Activated effector memory CD4-positive, alpha-beta T cell treated with anti-CD3 and anti-CD28 coated beads, Interleukin-2, amount 50 U/mL, for 16 hours (primary cell): ENCODE measurements at regions not wholly inside any gene's neighbourhood (a gene's known extent, or its start where the extent isn't known, plus 50 kb on each side); places are given as distances from the start of the nearest gene placed in this dataset.
"Not testable (repeated sequence)": the region's sequence is repeated elsewhere in the genome, so short reads cannot be mapped to it uniquely, and the experiment has no call there.

ENCODE experiments used
- DNase-seq: peaks from one replicate; pipeline ENCODE4 v3.0.0-alpha.2; 2020

GRCh38 chr2:43068631-43069517 is 157.5 kb downstream of the ZFP36L2 start:
- DNase-seq = peak; percentile 14

- DNase-seq = peak; percentile 56
Observed at GRCh38 chr2:43068041-43068533, 158.3 kb downstream of the ZFP36L2 start.

- peak; percentile 36 for DNase-seq
Observed at GRCh38 chr2:43067254-43068040, 159.0 kb downstream of the ZFP36L2 start.

DNA sequence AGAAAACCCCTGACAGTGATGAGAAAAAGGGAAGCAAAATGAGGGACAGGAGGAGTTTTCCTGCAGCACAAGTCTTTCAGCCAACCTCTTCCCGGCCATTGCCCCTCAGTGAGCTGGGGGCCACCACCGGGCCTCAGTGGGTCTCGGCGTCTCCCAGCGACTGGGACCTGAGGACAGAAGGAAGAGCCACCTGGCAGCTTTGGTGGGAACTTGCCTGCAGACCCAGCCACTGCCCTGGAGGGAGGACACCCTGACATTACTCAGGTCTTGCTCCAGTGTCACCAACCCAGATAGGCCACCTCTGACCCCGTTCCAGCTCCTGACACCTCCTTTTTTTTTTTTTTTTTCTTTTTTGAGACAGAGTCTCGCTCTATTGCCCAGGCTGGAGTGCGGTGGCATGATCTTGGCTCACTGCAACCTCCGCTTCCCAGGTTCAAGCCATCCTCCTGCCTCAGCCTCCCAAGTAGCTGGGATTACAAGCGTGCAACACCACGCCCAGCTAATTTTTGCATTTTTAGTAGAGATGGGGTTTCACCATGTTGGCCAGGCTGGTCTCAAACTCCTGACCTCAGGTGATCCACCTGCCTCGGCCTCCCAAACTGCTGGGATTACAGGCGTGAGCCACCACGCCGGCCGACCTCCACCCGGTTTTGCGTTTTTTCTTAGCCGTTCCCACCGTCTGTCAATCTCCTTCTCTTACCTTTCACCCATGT is 159.7 kb downstream of the ZFP36L2 start:
- peak; percentile 10 for DNase-seq

GRCh38 chr2:43065871-43066270 is 160.5 kb downstream of the ZFP36L2 start:
- DNase-seq = peak; percentile 43

DNA sequence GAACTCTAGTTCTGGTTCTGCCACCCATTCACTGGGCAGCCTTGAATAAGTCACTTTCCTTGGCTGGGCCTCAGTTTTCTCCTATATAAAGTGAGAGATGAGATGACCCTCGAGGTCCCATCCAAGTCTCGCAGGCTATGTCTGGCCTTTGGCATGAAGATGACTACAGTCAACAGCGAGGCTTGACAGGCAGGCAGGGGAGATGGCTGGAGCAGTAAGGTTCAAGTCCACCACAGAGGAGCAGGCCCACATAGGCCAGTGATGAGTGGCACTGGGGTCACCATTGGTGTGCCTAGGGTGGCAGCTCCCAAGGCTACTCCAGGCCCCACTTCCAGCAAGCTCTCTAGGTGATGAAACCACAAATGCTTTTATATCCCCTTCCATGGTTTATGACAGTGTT is 161.4 kb downstream of the ZFP36L2 start:
- DNase-seq = no peak

DNA sequence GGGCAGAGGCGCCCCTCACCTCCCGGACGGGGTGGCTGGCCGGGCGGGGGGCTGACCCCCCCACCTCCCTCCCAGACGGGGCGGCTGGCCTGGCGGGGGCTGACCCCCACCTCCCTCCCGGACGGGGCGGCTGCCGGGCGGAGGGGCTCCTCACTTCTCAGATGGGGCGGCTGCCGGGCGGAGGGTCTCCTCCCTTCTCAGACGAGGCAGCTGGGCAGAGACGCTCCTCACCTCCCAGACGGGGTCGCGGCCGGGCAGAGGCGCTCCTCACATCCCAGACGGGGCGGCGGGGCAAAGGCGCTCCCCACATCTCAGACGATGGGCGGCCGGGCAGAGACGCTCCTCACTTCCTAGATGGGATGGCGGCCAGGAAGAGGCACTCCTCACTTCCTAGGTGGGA is 163.3 kb downstream of the ZFP36L2 start:
- not testable (repeated sequence) for DNase-seq

DNA sequence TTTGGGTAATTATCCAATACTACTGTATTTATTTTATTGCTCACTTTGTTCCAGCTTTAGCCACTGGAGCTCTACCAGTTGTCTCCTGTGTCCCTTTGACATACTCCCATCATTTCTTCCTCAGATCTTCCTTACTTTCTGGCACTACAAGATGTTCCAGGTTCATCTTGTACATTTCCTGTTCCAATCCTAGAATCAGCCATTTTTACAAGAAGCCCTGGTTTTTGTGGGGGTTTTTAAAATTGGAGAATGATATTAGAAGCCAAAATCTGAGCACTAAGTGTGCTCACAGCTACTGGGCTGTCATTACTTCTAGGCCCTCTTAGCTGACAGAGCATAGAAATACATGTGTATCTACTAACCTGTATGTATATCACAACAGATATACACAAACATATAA is 164.3 kb downstream of the ZFP36L2 start:
- DNase-seq = no peak

DNA sequence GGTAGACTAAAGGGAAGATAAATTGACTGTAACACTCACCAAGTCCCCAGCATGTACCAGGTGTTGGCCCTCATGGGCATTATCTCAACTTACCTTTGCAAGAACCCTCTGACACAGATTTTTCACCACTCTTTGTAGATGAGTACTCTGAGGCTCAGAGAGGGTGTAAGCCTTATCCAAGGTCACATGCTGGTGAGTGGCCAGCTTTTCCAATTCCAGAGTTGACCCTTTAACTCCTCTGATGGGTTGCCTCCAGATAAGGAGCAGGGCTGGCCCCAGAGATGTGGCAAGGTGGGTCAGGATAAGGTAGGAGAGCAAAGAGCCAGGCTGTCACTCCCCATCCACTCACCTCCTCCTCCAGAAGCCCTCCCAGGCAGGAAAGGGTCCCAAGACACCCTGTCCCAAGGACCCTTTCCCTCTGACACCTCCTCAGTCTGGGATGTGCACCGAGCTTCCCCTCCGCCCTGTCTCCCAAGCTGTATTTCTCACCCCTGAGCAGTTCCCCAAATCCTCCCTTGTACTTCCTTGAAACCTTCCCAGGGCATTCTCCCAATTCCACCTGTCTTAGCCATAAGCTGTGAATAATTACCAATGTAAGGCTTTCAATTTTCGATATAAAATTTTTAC is 165.9 kb downstream of the ZFP36L2 start:
- no peak for DNase-seq

GRCh38 chr2:43059183-43059897 is 167.1 kb downstream of the ZFP36L2 start:
- DNase-seq = peak; percentile 78

- no peak for DNase-seq
Observed at GRCh38 chr2:43058726-43059110, 167.7 kb downstream of the ZFP36L2 start.

DNA sequence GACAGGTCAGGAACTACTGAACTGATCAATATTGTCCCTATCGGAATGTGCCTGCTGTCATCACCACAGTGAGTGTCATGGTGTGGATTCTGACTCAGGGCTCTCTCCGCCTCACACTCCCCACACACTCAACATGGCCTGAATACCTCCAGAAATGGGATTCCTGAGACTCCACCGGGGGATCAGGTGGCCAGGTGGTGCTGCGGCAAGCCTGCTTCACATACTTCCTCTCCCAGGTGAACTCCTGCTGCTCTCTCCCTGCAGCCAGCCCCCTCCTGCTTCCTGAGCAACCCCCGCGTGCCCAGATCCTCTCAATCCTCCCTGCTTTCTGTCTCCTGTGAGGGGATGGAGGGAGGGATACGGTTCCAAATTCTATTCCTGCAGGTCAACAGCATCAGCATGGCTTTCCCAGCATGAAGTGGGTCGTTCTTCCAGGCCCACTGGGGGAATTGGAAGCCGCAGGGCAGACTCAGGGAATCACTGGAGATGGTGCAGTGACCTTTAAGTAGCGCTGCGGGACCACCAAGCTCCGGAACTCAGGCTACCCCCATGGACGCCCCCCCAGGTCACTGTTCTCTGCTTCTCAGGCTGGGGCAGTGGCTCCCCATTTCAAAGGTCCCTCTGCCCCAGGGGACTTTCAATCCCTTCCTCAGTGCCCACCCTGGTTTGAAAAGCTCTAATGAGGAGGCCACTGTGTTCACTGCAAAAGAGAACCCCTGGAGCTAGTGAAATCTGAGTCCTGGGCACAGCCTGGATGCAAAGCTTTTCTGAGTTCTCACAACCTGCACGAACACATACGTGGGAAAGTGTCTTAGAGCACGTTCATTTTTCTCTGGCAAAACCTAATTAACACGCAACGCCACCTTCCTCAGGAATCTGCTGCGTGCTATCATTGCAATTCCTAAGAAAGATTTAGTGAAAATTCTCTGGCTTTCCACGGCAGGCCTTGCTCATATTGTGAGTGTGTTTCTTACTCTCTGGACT is 168.4 kb downstream of the ZFP36L2 start:
- no peak for DNase-seq

DNA sequence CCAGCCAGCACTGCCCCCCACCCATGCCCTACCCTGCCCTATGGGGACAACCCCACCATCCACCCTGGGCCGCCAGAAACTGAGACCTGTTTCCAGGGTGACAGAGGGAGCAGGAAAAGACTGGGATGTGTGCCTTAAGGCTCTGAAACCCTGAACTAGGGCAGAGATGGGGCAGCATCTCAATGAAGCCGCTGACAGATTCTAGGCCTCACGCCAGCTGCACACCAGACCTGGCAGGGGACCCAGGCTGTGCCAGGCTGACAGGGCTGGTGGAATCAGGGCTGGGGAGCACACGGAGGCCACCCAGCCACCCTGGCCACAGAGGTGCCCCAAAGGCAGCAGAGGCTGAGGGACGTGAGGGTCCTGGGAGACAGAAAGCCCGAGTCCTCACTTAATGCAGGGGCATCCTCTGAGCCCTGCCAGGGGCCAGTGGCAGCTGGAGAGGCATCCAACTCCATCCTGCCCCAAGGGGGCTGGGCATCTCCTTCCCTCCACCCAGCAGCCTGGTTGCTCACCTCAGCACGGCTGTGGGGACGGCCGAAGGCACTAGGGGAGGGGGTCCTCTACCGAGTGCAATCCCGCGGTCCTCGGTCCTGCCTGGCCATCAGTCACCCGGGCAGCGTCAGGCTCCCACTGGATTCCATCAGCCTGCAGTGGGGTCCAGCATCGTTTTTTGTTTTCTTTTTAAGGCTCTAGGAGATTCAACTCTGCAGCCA is 169.2 kb downstream of the ZFP36L2 start:
- DNase-seq = no peak

DNA sequence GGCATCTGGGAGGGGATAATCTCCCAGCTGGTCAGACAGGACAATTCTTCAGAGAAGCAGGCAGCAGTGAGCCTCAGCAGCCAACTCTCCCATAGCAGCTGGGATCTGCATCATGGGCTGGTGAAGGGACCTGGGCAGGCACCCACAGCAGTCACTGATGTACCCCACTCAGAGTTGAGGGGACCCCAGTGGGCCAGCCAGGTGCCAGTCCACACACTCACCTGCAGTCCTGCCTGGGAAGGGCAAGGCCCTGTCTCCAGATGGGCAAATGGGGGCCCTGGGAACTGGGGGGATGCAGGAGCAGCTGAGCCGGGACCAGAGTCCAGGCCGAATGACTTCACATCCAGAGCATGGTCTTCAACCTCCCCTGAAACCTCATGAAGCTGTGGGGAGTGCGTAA is 170.4 kb downstream of the ZFP36L2 start:
- DNase-seq = no peak

GRCh38 chr2:43055086-43055912 is 171.1 kb downstream of the ZFP36L2 start:
- DNase-seq = no peak

GRCh38 chr2:43054367-43054766 is 172.0 kb downstream of the ZFP36L2 start:
- DNase-seq = no peak

DNA sequence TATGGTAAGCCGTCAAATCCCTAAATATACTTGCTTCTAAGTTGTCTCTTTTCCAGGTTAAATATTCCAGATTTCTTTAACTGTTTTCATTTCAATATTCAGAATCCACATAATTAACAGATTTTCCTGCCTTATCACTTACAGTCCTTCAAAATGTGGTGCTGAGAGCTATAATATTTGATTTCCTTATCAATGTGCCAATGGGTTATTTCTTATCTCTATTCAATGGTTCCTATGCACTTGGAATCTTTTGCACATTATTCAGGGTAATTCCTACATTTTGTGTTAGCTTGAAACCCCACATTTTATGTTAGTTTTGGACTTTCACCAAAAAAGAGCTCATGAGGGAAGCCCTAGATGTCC is 173.5 kb downstream of the ZFP36L2 start:
- DNase-seq = no peak

DNA sequence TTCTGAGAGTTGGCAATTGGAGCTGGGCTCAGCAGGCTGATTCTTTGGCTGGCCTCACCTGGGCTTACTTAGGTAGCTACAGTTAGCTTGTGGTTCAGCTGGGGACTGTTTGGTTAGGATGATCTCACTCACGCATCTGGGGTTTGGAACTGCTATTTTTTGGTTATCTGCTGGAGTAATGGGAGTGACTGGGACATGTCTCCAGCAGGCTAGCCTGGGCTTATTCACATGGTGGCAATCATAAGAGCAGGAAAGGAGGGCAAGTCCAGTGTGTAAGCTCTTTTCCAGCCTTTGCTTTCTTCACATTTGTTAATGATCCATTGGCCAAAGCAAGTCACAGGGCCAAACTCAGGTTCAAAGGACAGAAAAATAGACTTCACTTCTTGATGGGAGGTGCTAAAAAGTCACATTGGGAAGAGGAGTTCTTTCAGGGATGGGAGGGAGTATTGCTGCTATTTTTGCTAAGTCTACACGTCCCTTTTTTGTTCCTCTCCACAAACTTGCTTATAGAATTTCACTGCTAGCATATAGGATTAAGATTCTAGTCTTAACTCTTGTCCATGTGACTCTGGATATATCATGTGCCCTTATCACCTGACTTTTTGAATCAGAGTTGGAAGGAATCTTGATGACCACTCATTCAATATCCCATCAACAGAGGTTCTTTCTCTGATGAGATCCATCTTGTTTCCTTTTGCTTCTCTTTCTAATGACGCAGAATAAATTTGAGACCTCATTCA is 174.0 kb downstream of the ZFP36L2 start:
- no peak for DNase-seq

GRCh38 chr2:43051338-43051737 is 175.1 kb downstream of the ZFP36L2 start:
- no peak for DNase-seq
